ENCODE measurements at regions not wholly inside any gene's neighbourhood (a gene's known extent, or its start where the extent isn't known, plus 50 kb on each side); places are given as distances from the start of the nearest gene placed in this dataset.

GRCh38 chr2:64196963-64197362 is 52.7 kb upstream of the PELI1 start:
- DNase-seq (ENCODE audit: low read depth) = no peak

- peak; percentile 45 for DNase-seq (ENCODE audit: low read depth)
Measured at GRCh38 chr2:64201151-64201550, 56.9 kb upstream of the PELI1 start.

- peak; percentile 54 for DNase-seq (ENCODE audit: low read depth)
Measured at GRCh38 chr2:64202206-64202845, 58.1 kb upstream of the PELI1 start.

DNA sequence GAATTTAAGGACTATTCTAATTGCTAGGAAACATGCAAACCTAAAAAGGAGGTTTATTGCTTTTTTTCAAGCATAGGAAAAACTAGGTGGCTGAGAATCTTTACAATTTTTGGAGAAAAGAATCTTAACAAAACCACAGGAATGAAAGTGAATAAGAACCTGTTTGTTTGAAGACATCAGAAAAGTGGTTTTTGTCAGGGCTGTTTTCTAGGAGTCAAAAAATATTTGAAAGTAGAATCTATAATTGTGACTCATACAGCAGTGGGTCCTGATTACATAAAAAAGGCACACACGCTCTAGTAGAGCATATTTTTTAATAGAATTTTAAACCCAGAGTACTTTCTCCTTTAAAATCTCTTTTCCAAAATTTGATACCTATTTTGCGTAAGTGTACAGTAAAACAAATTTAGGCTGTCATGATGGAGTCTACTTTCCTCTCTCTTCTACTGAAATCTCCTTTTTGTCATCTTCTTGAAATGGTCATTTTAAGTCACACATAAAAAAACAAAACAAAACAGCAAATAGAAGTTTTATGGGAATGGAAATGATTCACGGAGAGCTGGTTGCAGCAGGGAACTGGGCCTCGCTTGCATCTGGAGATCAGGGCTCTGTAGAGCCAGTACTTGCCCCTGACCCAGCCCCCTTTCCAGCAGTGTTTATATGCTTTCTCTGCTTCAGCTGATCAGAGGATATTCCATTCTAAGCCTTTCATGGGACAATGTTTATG is 59.1 kb upstream of the PELI1 start:
- DNase-seq (ENCODE audit: low read depth) = peak; percentile 57

- peak; percentile 57 for DNase-seq (ENCODE audit: low read depth)
Measured at GRCh38 chr2:64203858-64204632, 59.8 kb upstream of the PELI1 start.

- DNase-seq (ENCODE audit: low read depth) = no peak
Measured at GRCh38 chr2:64204703-64205102, 60.5 kb upstream of the PELI1 start.

- DNase-seq (ENCODE audit: low read depth) = no peak
Measured at GRCh38 chr2:64205415-64205814, 61.2 kb upstream of the PELI1 start.

- no peak for DNase-seq (ENCODE audit: low read depth)
Measured at GRCh38 chr2:64207573-64207972, 63.4 kb upstream of the PELI1 start.

- DNase-seq (ENCODE audit: low read depth) = no peak
Measured at GRCh38 chr2:64210816-64211215, 66.6 kb upstream of the PELI1 start.

GRCh38 chr2:64211276-64211921 is 67.2 kb upstream of the PELI1 start:
- DNase-seq (ENCODE audit: low read depth) = no peak

- DNase-seq (ENCODE audit: low read depth) = peak; percentile 70
Measured at GRCh38 chr2:64212346-64212745, 68.1 kb upstream of the PELI1 start.

GRCh38 chr2:64212801-64213321 is 68.6 kb upstream of the PELI1 start:
- DNase-seq (ENCODE audit: low read depth) = no peak

DNA sequence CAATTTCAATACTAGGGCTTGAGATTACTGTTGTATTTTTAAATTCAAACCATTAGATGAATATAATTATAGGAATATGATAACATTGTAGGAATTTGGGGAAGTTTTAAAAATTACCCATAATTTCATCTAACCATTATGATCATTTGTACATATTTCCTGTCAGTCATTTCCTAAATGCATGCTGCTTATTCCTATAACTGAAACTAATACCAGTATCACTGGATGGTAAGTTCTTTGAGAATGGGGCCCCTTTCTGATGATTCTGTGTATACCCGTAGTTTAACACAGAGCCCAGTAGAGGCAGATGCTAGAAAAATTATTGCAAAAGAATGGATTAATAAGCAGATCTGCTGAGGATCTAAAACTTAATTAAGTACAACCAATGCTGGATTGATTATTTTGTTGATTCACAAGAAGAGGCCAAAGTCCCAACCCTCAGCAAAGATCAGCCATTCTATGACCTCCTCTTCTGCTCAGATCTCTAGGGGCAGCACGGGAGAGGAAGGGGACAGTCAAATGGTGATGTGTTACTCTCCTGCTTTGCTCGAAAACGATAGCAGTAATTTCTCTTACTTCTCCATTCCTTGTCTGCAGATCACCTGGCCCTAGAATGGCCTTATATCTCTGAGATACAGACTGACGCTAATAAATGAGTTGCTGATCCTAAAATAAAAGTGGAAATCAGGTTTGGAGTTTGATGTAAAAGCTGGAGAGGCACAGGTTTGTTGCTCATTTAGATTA is 69.5 kb upstream of the PELI1 start:
- DNase-seq (ENCODE audit: low read depth) = no peak

DNA sequence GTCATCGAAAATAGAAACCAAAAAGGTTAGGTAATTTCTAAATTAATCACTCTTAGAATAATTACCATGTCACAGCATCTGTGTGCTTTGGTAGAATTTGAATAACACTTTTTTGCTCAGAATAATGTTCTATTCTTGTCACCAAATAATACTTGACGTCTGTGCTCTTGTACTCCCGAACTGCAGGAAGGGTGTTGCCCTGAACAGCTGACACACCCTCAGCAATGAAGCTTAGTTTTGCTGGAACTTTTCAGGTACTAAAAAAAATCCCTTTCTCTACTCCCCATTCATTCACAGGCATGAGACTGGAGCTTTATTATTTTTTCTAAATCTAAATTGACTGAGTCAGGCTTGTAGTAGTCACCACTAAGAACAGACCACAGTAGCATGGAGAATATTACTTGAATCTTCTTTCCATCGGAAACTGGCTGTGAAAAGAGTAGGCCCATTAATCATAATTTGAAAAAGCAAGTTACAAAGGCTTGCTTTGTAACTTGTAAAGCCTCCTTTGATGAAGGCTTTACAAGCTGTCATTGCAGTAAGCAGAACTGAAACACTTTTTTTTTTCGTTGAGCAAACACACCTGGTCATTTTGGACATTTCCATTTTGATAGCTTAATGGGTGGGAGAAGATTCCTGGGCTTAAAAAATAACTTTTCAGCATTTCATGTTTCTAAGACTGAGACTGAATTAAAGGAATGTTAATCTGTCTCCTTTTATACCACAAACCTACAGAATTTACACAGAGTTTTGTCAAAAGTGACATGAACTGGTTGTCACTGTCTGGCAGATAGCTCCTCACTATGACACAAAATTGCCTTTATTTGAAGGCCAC is 70.3 kb upstream of the PELI1 start:
- no peak for DNase-seq (ENCODE audit: low read depth)

DNA sequence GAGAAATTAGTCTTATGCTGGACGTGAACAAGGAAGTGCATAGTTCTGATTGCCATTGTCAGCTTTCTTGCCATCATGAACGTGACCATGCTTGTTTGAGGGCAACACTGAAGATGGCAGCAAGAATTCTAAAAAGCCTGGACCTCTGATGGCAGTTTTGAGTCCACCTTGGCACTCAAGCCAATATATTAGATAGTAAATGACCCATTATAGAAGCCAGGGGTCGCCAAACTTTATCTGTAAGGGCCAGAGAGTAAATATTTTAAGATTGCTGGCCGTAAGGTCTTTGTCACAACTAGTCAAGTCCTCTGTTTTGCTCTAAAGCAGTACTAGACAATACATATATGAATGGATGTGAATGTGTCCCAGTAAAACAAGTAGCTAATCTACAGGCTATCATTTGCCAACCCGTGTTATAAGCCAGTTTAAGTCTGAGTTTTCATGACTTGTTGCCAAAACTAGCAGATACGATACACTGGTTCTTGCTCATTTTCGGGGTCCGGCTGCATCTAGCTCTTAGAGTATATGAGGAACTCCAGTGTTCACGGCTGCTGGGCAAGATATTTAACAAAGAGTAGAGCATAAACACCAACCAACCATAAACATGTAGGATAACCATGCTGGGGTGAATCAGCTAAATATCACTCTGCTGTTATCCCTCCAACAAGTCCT is 73.1 kb upstream of the PELI1 start:
- no peak for DNase-seq (ENCODE audit: low read depth)

DNA sequence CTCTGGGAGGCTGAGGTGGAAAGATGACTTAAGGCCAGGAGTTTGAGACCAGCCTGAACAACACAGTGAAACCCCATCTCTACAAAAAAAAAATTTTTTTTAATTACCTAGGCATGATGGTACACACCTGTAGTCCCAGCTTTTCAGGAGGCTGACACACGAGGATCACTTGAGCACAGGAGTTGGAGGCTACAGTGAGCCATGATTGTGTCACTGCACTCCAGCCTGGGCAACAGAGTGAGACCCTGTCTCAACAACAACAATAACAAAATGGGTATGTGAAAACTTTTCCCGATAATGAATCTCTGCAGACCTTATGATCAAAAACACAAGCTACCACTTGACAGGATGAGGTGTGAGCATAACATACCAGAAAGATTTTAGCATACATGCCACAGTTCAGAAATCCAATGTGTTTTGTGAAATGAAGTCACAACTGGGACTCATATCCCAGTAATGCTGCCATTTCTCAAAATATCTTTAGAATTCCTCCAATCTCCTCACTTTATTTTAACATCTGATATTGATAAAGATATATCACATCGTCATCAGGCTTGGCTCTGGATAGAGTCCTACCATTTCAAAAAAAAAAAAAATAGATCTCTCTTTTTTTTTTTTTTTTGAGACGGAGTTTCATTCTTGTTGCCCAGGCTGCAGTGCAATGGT is 74.0 kb upstream of the PELI1 start:
- DNase-seq (ENCODE audit: low read depth) = no peak

- no peak for DNase-seq (ENCODE audit: low read depth)
Measured at GRCh38 chr2:64219149-64219548, 74.9 kb upstream of the PELI1 start.

DNA sequence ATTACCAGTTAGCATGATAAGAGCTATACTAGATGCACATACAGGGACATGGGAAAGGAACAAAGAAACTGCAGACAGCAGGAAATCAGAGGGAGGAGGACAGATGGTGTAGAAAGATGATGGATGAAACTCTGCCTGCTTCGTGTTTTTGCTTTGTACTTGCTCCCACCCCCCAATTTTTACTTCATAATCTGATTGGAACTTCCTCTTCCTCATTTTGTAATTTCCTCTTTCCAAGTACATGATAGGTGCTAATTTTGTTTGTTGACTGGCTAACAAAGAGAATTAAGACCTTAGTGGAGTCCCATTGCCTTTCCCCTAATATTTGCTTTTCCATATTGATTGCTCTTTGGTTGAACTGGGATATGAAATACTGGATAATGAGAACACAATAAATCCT is 76.0 kb upstream of the PELI1 start:
- no peak for DNase-seq (ENCODE audit: low read depth)

DNA sequence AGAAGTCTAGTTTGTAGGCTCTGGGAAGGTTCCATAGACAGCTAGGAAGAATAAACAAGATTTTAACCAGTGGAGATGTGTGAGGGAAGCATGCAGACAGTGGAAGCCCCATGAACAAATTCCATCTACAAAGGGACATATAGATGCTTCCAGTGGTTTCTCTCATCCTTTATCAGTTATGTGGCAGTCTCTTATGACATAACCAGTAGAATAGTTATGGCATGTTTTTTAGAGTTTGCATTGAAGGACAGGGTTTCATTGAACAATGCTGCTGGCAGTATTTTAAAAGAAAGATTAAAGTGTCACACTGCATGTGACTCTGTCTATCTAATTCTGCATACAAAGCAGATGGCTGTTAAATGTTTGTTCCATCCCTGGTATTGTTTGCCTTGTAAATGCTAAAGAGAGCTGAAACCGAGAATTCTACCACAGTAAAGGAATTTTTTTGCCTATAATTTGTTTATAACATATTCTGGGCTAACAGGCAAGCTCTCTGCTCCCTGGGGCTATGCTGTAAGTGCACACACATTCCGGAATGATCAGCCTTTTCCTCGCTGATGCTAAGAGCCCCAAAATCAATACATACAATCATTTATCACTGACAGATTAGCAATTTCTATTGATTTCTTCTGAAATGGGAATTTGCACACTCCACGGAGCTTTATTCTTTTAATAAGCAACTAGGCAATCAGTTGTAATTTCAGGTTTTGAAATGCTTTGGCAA is 76.8 kb upstream of the PELI1 start:
- no peak for DNase-seq (ENCODE audit: low read depth)
